GM19438 (cell line): ENCODE measurements at regions not wholly inside any gene's neighbourhood (a gene's known extent, or its start where the extent isn't known, plus 50 kb on each side); places are given as distances from the start of the nearest gene placed in this dataset.
"Not testable (repeated sequence)": the region's sequence is repeated elsewhere in the genome, so short reads cannot be mapped to it uniquely, and the experiment has no call there.

ENCODE experiments used
- ATAC-seq: cut with Tn5 transposase; IDR thresholded peaks from one replicate; pipeline ENCODE4 v1.9.1; 2021; ENCODE audit warnings: low read depth; ENCODE audit not compliant: unreplicated experiment

- no peak for ATAC-seq
These were observed 2074.5 kb upstream of the PCDH20 start for GRCh38 chr13:63490149-63490548.

- ATAC-seq = no peak
These were observed 2065.7 kb upstream of the PCDH20 start for GRCh38 chr13:63481334-63481733.

- ATAC-seq = no peak
These were observed 2057.1 kb upstream of the PCDH20 start for GRCh38 chr13:63472711-63473110.

GRCh38 chr13:63463782-63464610 lies 2048.3 kb upstream of the PCDH20 start:
- ATAC-seq = no peak

- ATAC-seq = no peak
These were observed 2044.9 kb upstream of the PCDH20 start for GRCh38 chr13:63460462-63461090.

- ATAC-seq = no peak
These were observed 2041.5 kb upstream of the PCDH20 start for GRCh38 chr13:63457186-63457585.

GRCh38 chr13:63455938-63456337 lies 2040.3 kb upstream of the PCDH20 start:
- ATAC-seq = no peak

GRCh38 chr13:63449550-63449949 lies 2033.9 kb upstream of the PCDH20 start:
- no peak for ATAC-seq

- no peak for ATAC-seq
These were observed 2033.0 kb upstream of the PCDH20 start for GRCh38 chr13:63448692-63449091.

- ATAC-seq = no peak
These were observed 2030.7 kb upstream of the PCDH20 start for GRCh38 chr13:63446329-63446728.

GRCh38 chr13:63444225-63444624 lies 2028.6 kb upstream of the PCDH20 start:
- ATAC-seq = not testable (repeated sequence)

GRCh38 chr13:63438951-63439350 lies 2023.3 kb upstream of the PCDH20 start:
- no peak for ATAC-seq

GRCh38 chr13:63436325-63436668 lies 2020.6 kb upstream of the PCDH20 start:
- ATAC-seq = no peak

- no peak for ATAC-seq
These were observed 2020.1 kb upstream of the PCDH20 start for GRCh38 chr13:63435667-63436324.

GRCh38 chr13:63433546-63434150 lies 2018.0 kb upstream of the PCDH20 start:
- no peak for ATAC-seq

- ATAC-seq = no peak
These were observed 2011.5 kb upstream of the PCDH20 start for GRCh38 chr13:63427170-63427569.

GRCh38 chr13:63425131-63425530 lies 2009.5 kb upstream of the PCDH20 start:
- no peak for ATAC-seq

GRCh38 chr13:63421123-63421522 lies 2005.5 kb upstream of the PCDH20 start:
- no peak for ATAC-seq

- no peak for ATAC-seq
These were observed 2005.0 kb upstream of the PCDH20 start for GRCh38 chr13:63420685-63421084.

- no peak for ATAC-seq
These were observed 1998.6 kb upstream of the PCDH20 start for GRCh38 chr13:63414247-63414646.

GRCh38 chr13:63409791-63410351 lies 1994.2 kb upstream of the PCDH20 start:
- ATAC-seq = no peak
